Neural cell (in vitro differentiated cells): ENCODE measurements at regions not wholly inside any gene's neighbourhood (a gene's known extent, or its start where the extent isn't known, plus 50 kb on each side); places are given as distances from the start of the nearest gene placed in this dataset.

ENCODE experiments used
- H2AFZ ChIP-seq: fragments of 200-600, 300-800 bp; sonication (generic), shearing (Covaris generic); 2 replicates; pipeline ENCODE4 v1.6.0; 2014; ENCODE audit warnings: low read depth, mild to moderate bottlenecking, antibody characterized with exemption, low read length, moderate library complexity
- H3F3A ChIP-seq: fragments of 200-600 bp; shearing (Covaris generic); 2 replicates; pipeline ENCODE4 v1.6.1; 2016; ENCODE audit warnings: mild to moderate bottlenecking, moderate library complexity, mixed read lengths, antibody characterized with exemption, low read length; ENCODE audit not compliant: insufficient read depth, poor library complexity, severe bottlenecking
- H3K27ac ChIP-seq: fragments of 200-600, 300-800 bp; sonication (generic), shearing (Covaris generic); 2 replicates; pipeline ENCODE4 v1.5.1; 2014; ENCODE audit warnings: mild to moderate bottlenecking, low read length, moderate library complexity
- H3K27me3 ChIP-seq: fragments of 300-800, 200-600 bp; sonication (generic), shearing (Covaris generic); 2 replicates; pipeline ENCODE4 v1.6.0; 2014; ENCODE audit warnings: mild to moderate bottlenecking, low read depth, low read length, moderate library complexity; ENCODE audit not compliant: insufficient read depth
- H3K36me3 ChIP-seq: fragments of 300-800, 200-600 bp; sonication (generic), shearing (Covaris generic); 2 replicates; pipeline ENCODE4 v1.5.1; 2014; ENCODE audit warnings: mild to moderate bottlenecking, antibody characterized with exemption, low read length, moderate library complexity; ENCODE audit not compliant: insufficient read depth
- H3K4me2 ChIP-seq: fragments of 300-800, 200-600 bp; sonication (generic), shearing (Covaris generic); 2 replicates; pipeline ENCODE4 v1.6.0; 2014; ENCODE audit warnings: mild to moderate bottlenecking, low read length
- H3K4me3 ChIP-seq: fragments of 300-800, 200-600 bp; sonication (generic), shearing (Covaris generic); 2 replicates; pipeline ENCODE4 v1.5.1; 2014; ENCODE audit warnings: mild to moderate bottlenecking, low read length, moderate library complexity
- H3K79me2 ChIP-seq: fragments of 200-600 bp; shearing (Covaris generic); replicated peaks from 2 replicates; pipeline ENCODE4 v1.6.0; 2014; ENCODE audit warnings: mild to moderate bottlenecking, low read length, moderate library complexity; ENCODE audit not compliant: insufficient read depth
- H3K9ac ChIP-seq: fragments of 300-800, 200-600 bp; sonication (generic), shearing (Covaris generic); 2 replicates; pipeline ENCODE4 v1.6.1; 2016; ENCODE audit warnings: mild to moderate bottlenecking, low read length, mixed read lengths
- H3K9me2 ChIP-seq: fragments of 200-600 bp; shearing (Covaris generic); 2 replicates; pipeline ENCODE4 v1.6.1; 2016; ENCODE audit warnings: mild to moderate bottlenecking, low read length, mixed read lengths; ENCODE audit not compliant: insufficient read depth
- H3K9me3 ChIP-seq: fragments of 200-600, 300-800 bp; sonication (generic), shearing (Covaris generic); 2 replicates; pipeline ENCODE4 v1.6.1; 2016; ENCODE audit warnings: mild to moderate bottlenecking, mixed run types, low read length, moderate library complexity, mixed read lengths
- H4K20me1 ChIP-seq: fragments of 200-600 bp; shearing (Covaris generic); 2 replicates; pipeline ENCODE4 v1.6.1; 2016; ENCODE audit warnings: mild to moderate bottlenecking, mixed run types; ENCODE audit not compliant: insufficient read depth
- CTCF ChIP-seq: fragments of 450-650 bp; IDR thresholded peaks from 2 replicates; pipeline ENCODE4 v1.5.1; 2014; ENCODE audit warnings: antibody characterized with exemption, mild to moderate bottlenecking, moderate library complexity; ENCODE audit not compliant: poor library complexity, severe bottlenecking
- EZH2 ChIP-seq: fragments of 200-600, 300-800 bp; shearing (Covaris generic), sonication (generic); IDR thresholded peaks from 2 replicates; pipeline ENCODE4 v1.6.1; 2014; ENCODE audit warnings: antibody characterized with exemption, low read length, borderline replicate concordance, mild to moderate bottlenecking; ENCODE audit not compliant: insufficient read depth, poor library complexity, severe bottlenecking
- MXI1 ChIP-seq: fragments of 450-650 bp; conservative IDR thresholded peaks from 2 replicates; pipeline ENCODE4 v1.6.1; 2014; ENCODE audit warnings: antibody characterized with exemption, mild to moderate bottlenecking; ENCODE audit not compliant: poor library complexity, severe bottlenecking
- POLR2AphosphoS5 ChIP-seq: IDR thresholded peaks from 2 replicates; pipeline ENCODE4 v1.6.1; 2012
- RAD21 ChIP-seq: fragments of 450-650 bp; conservative IDR thresholded peaks from 2 replicates; pipeline ENCODE4 v1.6.1; 2014; ENCODE audit warnings: antibody characterized with exemption, mild to moderate bottlenecking, moderate library complexity
- REST ChIP-seq: IDR thresholded peaks from 2 replicates; pipeline ENCODE4 v1.6.1; 2012; ENCODE audit warnings: borderline replicate concordance
- SMC3 ChIP-seq: fragments of 450-650 bp; conservative IDR thresholded peaks from 2 replicates; pipeline ENCODE4 v1.6.1; 2014; ENCODE audit warnings: antibody characterized with exemption, mild to moderate bottlenecking, moderate library complexity; ENCODE audit not compliant: poor library complexity
- TAF1 ChIP-seq: IDR thresholded peaks from 2 replicates; pipeline ENCODE4 v1.6.1; 2012; ENCODE audit warnings: low read depth

- H3K9me3 ChIP-seq: no peaks in the 10 kb centered on the region
Measured at GRCh38 chr1:239739919-239740318, 351.8 kb upstream of the FMN2 start.

GRCh38 chr1:239742416-239743109, 349.1 kb upstream of the FMN2 start:
- no peaks in the 10 kb centered on the region for H3K9me2 ChIP-seq
- H3K9me3 ChIP-seq: no peaks in the 10 kb centered on the region
- H2AFZ ChIP-seq: no peak overlapping the region
- H3K36me3 ChIP-seq: no peaks in the 10 kb centered on the region
- H3F3A ChIP-seq: no peaks in the 10 kb centered on the region
- no peak overlapping the region for H3K4me2 ChIP-seq
- no peak overlapping the region for H3K9ac ChIP-seq
- H3K27me3 ChIP-seq: no peaks in the 10 kb centered on the region
- H3K4me3 ChIP-seq: no peak overlapping the region
- H4K20me1 ChIP-seq: no peaks in the 10 kb centered on the region
- TF ChIP-seq CTCF (no peak), TAF1 (no peak), POLR2AphosphoS5 (no peak), MXI1 (no peak)
- H3K79me2 ChIP-seq: no peaks in the 10 kb centered on the region
- no peak overlapping the region for H3K27ac ChIP-seq

More at GRCh38 chr1:239739919-239740318, 351.8 kb upstream of the FMN2 start:
- Histone ChIP-seq H3F3A (no peaks in the 10 kb centered on the region), H3K27ac (no peak overlapping the region), H3K9ac (no peak overlapping the region), H2AFZ (no peak overlapping the region), H3K9me2 (no peaks in the 10 kb centered on the region), H3K4me2 (no peak overlapping the region), H3K4me3 (no peak overlapping the region), H3K79me2 (no peaks in the 10 kb centered on the region), H3K27me3 (no peaks in the 10 kb centered on the region), H3K36me3 (no peaks in the 10 kb centered on the region), H4K20me1 (no peaks in the 10 kb centered on the region)
- TF ChIP-seq SMC3 (no peak), REST (no peak), MXI1 (no peak), POLR2AphosphoS5 (no peak), EZH2 (no peak), RAD21 (no peak), CTCF (no peak)
